Esophagus (tissue), 2 donors: ENCODE measurements at regions not wholly inside any gene's neighbourhood (a gene's known extent, or its start where the extent isn't known, plus 50 kb on each side); places are given as distances from the start of the nearest gene placed in this dataset.

Experiments used
- H3K27ac ChIP-seq, 2 donors: one replicate each; pipeline ENCODE4 v1.5.1; 2013; ENCODE audit warnings: low read depth in 2 of 2, mild to moderate bottlenecking in 2 of 2, inconsistent platforms in 1 of 2, low read length in 1 of 2, moderate library complexity in 1 of 2
- H3K27me3 ChIP-seq, 2 donors: one replicate each; pipeline ENCODE4 v1.6.1; 2013; ENCODE audit warnings: low read length in 2 of 2, control low read depth in 1 of 2, mild to moderate bottlenecking in 1 of 2; ENCODE audit not compliant: insufficient read depth in 2 of 2, control insufficient read depth in 1 of 2
- H3K36me3 ChIP-seq, 2 donors: one replicate each; pipeline ENCODE4 v1.6.1; 2013; ENCODE audit warnings: low read length in 1 of 2; ENCODE audit not compliant: control insufficient read depth in 2 of 2, insufficient read depth in 2 of 2
- H3K4me1 ChIP-seq, 2 donors: one replicate each; pipeline ENCODE4 v1.6.1; 2013; ENCODE audit warnings: low read length in 1 of 2; ENCODE audit not compliant: control insufficient read depth in 2 of 2, insufficient read depth in 2 of 2
- H3K4me3 ChIP-seq, 2 donors: one replicate each; pipeline ENCODE4 v1.5.1; 2013; ENCODE audit warnings: low read length in 2 of 2, mild to moderate bottlenecking in 2 of 2, low read depth in 1 of 2, moderate library complexity in 1 of 2
- H3K9me3 ChIP-seq, 2 donors: one replicate each; pipeline ENCODE4 v1.6.1; 2013; ENCODE audit warnings: mild to moderate bottlenecking in 2 of 2, low read depth in 1 of 2, low read length in 1 of 2, moderate library complexity in 1 of 2; ENCODE audit not compliant: control insufficient read depth in 2 of 2, insufficient read depth in 1 of 2
- WGBS, 2 donors: extraction: QIAGEN DNeasy Blood & Tissue Kit; methylation state at CpG; one replicate each; pipeline ENCODE4 v1.1.7; 2013; 5-methylcytosine and 5-hydroxymethylcytosine counted together
- donor health status: healthy with polysubstance abuse.
- donor health status: Bipolar disorder and iron deficiency.

GRCh38 chr22:22830193-22830592 is 57.4 kb upstream of the IGLL5 start:
- no peaks in the 10 kb centered on the region for H3K27me3 ChIP-seq
- H3K27ac ChIP-seq = no peak overlapping the region
- no peak overlapping the region for H3K4me3 ChIP-seq
- WGBS, 2 donors = 68 to 85% methylated on average over 2 of the region's 2 CpGs
- no peaks in the 10 kb centered on the region for H3K36me3 ChIP-seq
- no peaks in the 10 kb centered on the region for H3K4me1 ChIP-seq
- peaks cover 0 to 4% of the 10 kb centered on the region in 2 donors for H3K9me3 ChIP-seq

DNA sequence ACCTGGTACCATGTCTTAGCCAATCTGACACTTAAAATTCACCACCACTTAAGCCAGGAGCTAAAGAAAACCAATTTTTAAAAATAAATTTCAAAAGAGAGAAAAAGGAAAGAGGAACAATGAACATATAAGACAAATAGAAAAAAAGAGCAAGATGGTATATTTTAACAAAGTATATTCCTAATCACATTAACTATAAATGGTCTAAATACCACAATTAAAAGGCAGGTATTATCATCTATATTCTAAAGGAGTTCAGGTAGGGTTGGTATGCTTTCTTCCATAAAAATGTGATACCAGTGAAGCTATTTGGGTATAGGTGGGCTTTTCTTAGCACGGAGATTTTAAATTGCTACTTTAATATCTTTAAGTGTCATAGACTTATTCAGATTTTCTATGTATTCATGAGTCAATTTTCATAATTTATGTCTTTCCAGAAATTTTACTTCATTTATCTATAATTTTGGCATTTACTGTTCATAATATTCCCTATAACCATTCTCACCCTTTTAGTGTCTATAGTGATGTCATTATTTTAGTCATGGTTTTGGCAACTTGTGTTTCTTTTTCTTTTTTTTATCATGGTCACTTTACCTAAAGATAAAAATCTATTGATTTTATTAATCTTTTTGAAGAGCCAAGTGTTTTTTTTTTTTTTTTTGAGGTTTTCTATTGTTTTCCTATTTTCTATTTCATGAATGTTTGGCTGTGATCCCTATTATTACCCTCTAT is 56.5 kb upstream of the IGLL5 start:
- H3K4me3 ChIP-seq = no peak overlapping the region
- H3K27ac ChIP-seq = no peak overlapping the region
- H3K9me3 ChIP-seq = peaks cover 0 to 4% of the 10 kb centered on the region in 2 donors
- H3K4me1 ChIP-seq = no peaks in the 10 kb centered on the region
- no peaks in the 10 kb centered on the region for H3K36me3 ChIP-seq
- H3K27me3 ChIP-seq = no peaks in the 10 kb centered on the region
- WGBS, 2 donors = 93 to 94% methylated on average over 1 of the region's 1 CpG

GRCh38 chr22:22833059-22833458 is 54.6 kb upstream of the IGLL5 start:
- Histone ChIP-seq H3K27ac (no peak overlapping the region), H3K27me3 (no peaks in the 10 kb centered on the region), H3K36me3 (no peaks in the 10 kb centered on the region), H3K9me3 (peaks cover 0 to 4% of the 10 kb centered on the region in 2 donors), H3K4me1 (no peaks in the 10 kb centered on the region), H3K4me3 (no peak overlapping the region)
- 76 to 78% methylated on average over 3 of the region's 3 CpGs for WGBS, 2 donors

- H3K27me3 ChIP-seq = no peaks in the 10 kb centered on the region
- WGBS, 2 donors = 72% methylated on average over 4 of the region's 4 CpGs
Measured at GRCh38 chr22:22833488-22833887, 54.1 kb upstream of the IGLL5 start.

GRCh38 chr22:22834204-22834603 is 53.4 kb upstream of the IGLL5 start:
- H3K36me3 ChIP-seq = no peaks in the 10 kb centered on the region
- H3K27me3 ChIP-seq = no peaks in the 10 kb centered on the region
- WGBS, 2 donors = 53 to 68% methylated on average over 3 of the region's 3 CpGs
- no peak overlapping the region for H3K4me3 ChIP-seq
- H3K4me1 ChIP-seq = no peaks in the 10 kb centered on the region
- no peak overlapping the region for H3K27ac ChIP-seq
- H3K9me3 ChIP-seq = peaks cover 0 to 4% of the 10 kb centered on the region in 2 donors

More at GRCh38 chr22:22833488-22833887, 54.1 kb upstream of the IGLL5 start:
- Histone ChIP-seq H3K4me3 (no peak overlapping the region), H3K9me3 (peaks cover 0 to 4% of the 10 kb centered on the region in 2 donors), H3K4me1 (no peaks in the 10 kb centered on the region), H3K36me3 (no peaks in the 10 kb centered on the region), H3K27ac (no peak overlapping the region)

GRCh38 chr22:22834783-22835182 is 52.8 kb upstream of the IGLL5 start:
- 76 to 78% methylated on average over 6 of the region's 6 CpGs for WGBS, 2 donors
- no peaks in the 10 kb centered on the region for H3K27me3 ChIP-seq

GRCh38 chr22:22835242-22835641 is 52.4 kb upstream of the IGLL5 start:
- WGBS, 2 donors = 80 to 88% methylated on average over 4 of the region's 4 CpGs
- Histone ChIP-seq H3K27ac (no peak overlapping the region), H3K27me3 (no peaks in the 10 kb centered on the region), H3K4me3 (no peak overlapping the region), H3K9me3 (peaks cover 0 to 3% of the 10 kb centered on the region in 2 donors), H3K4me1 (no peaks in the 10 kb centered on the region), H3K36me3 (no peaks in the 10 kb centered on the region)

More at GRCh38 chr22:22834783-22835182, 52.8 kb upstream of the IGLL5 start:
- Histone ChIP-seq H3K27ac (no peak overlapping the region), H3K4me3 (no peak overlapping the region), H3K4me1 (no peaks in the 10 kb centered on the region), H3K9me3 (peaks cover 0 to 4% of the 10 kb centered on the region in 2 donors), H3K36me3 (no peaks in the 10 kb centered on the region)

DNA sequence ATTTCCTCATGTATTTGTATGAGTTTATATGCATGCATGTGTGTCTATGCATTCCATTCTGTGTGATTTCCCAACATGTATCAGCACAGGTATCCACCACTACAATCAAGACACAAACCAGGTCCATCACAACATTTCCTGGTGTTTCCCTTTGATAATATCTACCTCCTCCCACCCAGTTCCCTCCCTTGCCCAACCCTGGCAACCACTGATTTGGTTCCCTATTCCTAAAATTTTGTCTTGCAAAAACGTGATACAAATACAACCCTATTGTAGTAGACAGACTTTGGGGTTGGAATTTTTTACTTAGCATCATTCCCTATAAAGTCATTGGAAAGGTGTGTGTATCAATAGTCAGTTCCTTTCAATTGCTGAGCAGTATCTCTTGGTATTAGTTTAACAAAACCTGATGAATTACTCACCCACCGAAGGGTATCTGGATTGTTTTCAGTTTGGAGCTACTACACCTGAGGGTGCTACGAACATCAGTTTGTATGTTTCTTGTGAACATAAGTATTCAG is 51.8 kb upstream of the IGLL5 start:
- no peaks in the 10 kb centered on the region for H3K36me3 ChIP-seq
- no peaks in the 10 kb centered on the region for H3K4me1 ChIP-seq
- no peaks in the 10 kb centered on the region for H3K9me3 ChIP-seq
- H3K4me3 ChIP-seq = no peak overlapping the region
- WGBS, 2 donors = 63 to 65% methylated on average over 3 of the region's 3 CpGs
- no peaks in the 10 kb centered on the region for H3K27me3 ChIP-seq
- no peak overlapping the region for H3K27ac ChIP-seq

- Histone ChIP-seq H3K4me3 (no peak overlapping the region), H3K36me3 (no peaks in the 10 kb centered on the region), H3K27ac (no peak overlapping the region), H3K27me3 (no peaks in the 10 kb centered on the region), H3K9me3 (no peaks in the 10 kb centered on the region), H3K4me1 (no peaks in the 10 kb centered on the region)
- 77% methylated on average over 6 of the region's 6 CpGs for WGBS, 2 donors
Measured at GRCh38 chr22:22836635-22837034, 51.0 kb upstream of the IGLL5 start.
